CMK (cell line): ENCODE measurements at regions not wholly inside any gene's neighbourhood (a gene's known extent, or its start where the extent isn't known, plus 50 kb on each side); places are given as distances from the start of the nearest gene placed in this dataset.
"Not testable (repeated sequence)": the region's sequence is repeated elsewhere in the genome, so short reads cannot be mapped to it uniquely, and the experiment has no call there.

Experiments
- DNase-seq: peaks from one replicate; pipeline ENCODE4 v3.0.0-alpha.2; 2010; ENCODE audit warnings: low read depth

DNA sequence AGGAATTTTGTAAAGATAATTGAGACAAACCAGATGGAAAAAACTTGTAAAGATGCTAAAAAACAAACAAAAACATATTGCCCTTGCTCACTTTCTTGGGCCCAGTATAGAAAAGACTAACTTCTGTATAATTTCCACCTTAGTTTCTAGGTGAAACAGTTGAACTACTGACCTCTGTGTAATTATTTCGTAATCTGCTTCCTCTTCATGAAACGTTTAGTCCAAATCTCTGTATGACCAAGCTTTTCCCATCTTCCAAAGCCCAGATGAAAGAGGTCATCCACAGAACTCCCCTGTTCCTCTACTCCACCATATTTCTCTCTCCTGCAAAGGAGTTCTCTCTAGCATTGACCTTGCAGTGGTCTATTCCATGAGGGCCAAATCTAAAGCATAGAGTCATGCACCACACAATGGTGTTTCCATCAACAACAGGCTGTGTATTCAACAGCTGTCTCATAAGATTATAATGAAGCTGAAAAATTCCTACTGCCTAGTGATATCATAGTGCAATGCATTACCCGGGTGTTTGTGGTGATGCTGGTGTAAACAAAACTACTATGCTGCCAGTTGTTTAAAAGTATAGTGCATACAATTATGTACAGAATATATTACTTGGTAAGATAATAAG is 647.6 kb downstream of the TNS3 start:
- DNase-seq, result no peak

DNA sequence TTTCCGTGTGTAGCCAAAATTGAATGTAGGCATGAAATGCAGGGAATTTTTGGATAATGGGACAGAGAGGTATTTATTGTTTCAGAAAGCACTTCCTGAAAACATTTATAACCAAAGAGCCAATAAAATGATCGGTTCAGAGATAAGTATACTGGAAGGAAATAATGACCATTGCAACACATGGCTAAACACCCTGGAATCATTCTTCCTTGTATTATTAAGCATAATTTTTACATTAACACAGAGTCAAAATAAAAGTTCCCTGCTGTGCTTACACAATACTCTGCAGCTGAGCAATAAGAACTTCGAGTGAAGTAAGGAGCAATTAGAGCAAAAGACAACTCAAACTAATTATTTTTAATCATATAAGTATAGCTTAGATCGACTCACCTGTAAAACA is 648.3 kb downstream of the TNS3 start:
- DNase-seq, result no peak

DNA sequence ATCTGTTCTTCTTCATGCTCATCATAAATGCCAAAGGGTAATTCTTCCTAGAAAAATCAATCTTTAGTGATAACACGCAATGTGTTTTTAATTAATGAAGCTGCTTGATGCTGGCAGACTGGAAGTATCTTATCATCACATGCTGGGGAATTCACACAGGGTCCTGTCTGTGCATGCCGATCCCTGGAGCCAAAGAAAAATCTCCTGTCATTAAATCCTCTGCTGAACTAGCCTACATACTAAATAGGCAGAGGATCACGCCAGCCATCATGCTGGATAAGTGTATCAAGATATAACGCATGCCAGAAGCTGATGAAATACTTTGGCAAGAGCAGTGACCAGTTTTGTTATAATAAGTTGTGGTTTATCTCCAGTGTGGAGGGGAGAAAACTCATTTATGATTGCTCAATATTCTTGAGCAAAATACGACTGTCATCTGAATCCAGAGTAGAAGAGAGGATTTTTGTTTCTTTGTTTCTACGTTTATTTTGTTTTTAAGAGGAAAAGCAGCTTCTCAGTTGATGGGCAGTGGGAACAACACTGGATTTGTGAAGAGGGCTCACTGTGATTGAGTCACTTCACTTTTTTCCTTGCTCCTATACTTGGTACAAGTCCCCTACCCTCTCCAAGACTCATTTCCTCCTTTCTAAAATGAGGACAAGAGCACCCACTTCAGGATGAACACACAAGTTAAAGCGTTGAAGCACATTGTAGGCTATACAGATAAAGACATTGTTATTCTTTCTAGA is 649.1 kb downstream of the TNS3 start:
- DNase-seq, result no peak

DNA sequence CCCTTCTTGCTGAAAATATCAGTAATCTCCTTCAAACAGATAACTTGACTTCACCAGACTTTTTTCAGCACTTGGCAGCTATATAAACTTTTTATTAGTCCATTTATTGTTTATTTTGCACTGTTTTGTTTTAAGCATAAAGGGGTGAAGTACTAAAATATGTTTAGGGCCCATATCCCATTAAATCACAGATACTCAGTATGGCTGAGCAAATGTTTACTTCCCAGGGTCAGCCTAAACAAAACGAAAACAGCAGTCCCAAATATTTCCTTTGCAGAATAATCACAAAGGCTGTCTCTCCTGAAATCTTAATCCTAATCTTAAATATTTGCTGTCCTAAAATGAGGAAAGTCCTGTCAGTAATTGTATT is 649.6 kb downstream of the TNS3 start:
- no peak for DNase-seq

DNA sequence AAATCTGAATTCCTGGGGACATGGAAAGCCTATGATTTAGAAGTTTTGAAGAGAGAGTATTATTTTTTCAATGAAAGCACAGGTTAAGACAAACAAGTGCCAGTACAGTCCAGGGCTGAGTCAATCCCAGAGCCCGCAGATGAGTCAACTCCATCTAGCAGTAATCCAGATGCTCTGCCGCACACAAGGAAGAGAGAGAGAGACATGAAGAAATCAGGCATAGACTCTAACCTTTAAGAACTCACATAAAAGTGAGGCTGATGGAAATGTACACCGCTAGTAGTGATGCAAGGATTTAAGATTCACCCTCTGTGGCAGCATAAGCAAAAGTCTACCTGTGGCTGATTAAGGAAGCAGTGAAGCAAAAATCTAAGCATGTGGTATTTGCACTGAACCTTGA is 651.5 kb downstream of the TNS3 start:
- DNase-seq, result no peak

DNA sequence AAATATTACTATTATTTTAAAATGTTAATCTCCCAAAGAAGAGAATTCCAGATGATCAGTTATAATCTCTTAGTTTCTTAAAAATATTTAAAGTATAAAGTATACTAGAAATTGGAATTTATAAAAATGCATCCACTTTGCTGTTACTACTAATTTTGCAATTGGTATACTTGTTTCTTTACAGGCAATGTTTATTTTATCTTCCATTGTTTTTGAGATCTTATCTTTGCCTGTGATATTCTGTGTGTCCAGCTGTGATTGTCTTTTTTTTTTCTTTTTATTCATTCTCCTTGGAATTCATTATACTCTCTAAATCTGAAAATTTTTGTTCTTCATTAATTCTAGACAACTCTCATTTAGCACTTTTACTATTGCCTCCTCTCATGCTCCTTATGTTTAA is 652.6 kb downstream of the TNS3 start:
- no peak for DNase-seq

DNA sequence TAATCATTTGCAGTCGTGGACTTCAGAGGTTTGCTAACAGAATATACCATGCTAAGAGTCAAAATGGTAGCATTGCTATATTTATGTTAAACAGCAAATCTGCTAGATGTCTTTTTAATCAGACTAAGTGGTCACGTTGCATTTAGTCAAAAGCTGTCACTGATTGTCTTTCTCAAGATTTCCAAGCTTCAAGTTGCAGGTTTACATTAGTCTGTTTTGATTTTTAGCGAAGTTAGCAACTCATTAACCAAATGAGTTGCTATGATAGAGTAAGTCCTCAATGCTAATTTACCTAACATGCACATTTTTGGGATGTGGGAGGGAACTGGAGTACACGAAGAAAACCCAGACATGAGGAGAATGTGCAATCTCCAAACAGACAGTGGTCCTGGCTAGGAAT is 653.2 kb downstream of the TNS3 start:
- DNase-seq, result no peak

DNA sequence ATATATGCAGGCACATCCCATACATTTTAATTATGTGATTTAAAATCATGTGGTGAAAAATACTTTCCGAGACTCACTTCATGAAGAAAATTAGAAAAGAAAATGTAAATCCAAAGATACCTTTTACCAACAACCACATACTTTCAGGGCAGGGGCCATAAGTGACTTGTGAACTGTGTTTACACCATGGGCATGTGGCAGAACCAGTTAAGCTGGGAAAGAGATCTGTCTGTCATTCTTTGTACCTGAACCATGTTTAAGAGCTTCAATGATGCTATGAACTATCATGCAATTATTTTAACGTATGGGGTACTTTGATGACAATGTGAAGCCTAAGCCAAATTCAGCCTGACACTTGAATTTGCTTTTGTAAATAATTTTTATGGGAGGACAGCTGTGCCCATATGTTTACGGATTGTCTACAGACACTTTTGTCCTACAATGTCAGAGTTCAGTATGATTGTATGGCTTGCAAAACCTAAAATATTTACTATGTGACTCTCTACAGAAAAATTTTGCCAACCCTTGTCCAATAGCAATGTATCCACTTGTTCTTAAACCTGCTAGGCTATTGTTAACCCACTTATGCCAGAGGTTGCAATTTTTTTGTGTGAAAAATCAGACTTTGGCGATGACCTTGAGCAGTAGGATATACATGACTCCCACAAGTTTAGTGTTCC is 654.6 kb downstream of the TNS3 start:
- DNase-seq, result no peak

DNA sequence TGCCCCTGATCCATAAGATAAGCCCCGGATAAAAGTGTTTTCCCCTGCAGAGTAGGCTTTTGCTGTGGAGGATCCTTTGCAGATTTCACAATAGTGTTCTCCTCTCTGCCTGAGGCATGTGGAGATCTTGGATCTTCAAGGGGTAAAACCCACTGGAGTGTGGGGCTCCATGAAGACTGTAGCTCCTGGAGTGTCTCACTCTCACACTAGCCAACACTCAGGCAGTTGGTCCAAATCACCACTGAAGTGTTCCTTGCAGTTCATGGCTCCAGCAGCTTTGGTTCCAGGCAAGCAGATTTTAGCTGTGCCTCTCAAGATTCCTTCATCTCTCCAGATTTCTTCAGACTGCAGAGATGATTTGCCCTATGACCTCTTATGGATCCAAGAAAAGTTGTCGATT is 665.3 kb downstream of the TNS3 start:
- DNase-seq, result no peak

DNA sequence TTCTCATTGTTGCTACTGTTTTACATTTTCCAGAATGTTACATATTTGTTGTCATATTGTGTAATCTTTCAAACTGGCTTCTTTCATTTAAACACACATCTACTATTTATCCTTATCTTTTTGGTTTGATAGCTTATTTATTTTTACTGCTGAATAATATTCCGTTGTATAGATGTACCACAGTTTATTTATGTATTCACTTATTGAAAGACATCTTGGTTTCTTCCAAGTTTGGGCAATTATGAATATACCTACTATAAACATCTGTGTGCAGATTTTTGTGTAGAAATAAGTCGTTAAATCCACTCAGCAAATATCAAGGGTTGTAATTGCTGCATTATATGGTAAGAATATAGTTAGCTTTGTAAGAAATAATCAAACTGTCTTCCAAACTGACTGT is 669.2 kb downstream of the TNS3 start:
- DNase-seq, result no peak

DNA sequence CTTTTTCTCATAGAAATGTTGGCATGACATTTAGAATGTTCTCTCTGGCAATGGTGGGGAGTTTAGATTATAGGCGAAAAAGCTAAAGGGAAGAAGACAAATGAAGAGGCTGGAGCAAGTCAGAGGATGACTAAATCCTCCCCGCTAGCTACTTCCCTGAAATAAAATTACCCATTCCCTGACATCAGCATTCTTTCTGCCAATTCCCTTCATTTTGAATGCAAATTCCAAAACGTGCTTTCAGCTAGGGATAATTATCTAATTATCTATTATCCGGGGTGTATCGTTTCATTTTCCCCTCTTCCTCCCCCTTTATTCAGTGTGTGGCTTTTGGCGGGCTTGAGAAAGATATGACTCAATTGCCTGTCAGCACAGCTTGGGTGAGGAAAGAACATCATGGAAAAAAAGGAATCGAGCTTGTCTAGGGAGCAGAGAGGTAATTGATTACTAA is 672.3 kb downstream of the TNS3 start:
- DNase-seq, result no peak

DNA sequence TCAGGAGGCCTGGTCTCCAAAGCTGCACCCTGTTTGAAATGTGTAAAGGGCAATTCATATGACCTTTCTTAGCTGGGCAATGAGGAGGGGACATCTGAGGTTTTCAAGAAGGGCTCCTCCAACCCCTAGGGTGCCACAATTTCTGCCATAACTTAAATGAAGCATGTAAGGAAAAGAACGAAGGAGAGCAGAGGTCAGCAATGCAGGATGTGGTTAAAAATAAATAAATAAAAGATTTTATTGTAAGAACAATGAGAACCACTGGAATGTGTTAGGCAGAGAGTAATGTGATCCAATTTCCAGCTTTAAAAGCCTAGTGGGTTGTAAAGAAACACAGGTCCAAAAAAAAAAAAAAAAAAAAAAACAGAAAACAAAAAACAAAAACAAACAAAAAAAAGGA is 673.1 kb downstream of the TNS3 start:
- DNase-seq, result no peak

DNA sequence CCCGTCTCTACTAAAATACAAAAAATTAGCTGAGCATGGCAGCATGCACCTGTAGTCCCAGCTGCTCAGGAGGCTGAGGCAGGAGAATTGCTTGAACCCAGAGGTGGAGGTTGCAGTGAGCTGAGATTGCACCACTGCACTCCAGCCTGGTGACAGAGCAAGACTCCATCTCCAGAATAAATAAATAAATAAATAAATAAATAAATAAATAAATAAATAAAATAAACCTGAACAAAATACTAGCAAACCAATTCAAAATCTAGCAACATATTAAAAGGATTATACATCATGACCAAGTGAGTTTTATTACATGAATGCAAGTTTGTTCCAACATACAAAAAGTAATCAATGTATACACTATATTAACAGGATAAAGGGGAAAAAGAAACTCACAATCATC is 677.4 kb downstream of the TNS3 start:
- not testable (repeated sequence) for DNase-seq

DNA sequence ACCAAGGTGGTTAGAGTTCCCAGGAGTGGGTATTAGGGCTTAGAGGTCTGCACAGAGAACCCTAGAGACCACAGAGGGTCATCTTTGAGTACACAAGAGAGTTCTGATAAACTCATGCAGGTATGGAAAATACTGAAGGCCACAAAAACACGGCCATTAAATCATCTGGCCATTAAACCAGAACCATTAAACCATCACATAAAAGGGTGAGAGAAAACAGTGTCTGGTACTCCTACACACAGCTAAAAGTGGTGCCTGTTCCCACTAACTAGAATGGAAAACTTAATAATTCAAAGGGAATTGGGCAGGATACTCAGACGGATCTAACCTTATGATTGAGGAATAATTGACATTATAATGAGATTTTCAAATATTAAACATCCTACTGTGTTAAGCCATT is 679.4 kb downstream of the TNS3 start:
- no peak for DNase-seq

DNA sequence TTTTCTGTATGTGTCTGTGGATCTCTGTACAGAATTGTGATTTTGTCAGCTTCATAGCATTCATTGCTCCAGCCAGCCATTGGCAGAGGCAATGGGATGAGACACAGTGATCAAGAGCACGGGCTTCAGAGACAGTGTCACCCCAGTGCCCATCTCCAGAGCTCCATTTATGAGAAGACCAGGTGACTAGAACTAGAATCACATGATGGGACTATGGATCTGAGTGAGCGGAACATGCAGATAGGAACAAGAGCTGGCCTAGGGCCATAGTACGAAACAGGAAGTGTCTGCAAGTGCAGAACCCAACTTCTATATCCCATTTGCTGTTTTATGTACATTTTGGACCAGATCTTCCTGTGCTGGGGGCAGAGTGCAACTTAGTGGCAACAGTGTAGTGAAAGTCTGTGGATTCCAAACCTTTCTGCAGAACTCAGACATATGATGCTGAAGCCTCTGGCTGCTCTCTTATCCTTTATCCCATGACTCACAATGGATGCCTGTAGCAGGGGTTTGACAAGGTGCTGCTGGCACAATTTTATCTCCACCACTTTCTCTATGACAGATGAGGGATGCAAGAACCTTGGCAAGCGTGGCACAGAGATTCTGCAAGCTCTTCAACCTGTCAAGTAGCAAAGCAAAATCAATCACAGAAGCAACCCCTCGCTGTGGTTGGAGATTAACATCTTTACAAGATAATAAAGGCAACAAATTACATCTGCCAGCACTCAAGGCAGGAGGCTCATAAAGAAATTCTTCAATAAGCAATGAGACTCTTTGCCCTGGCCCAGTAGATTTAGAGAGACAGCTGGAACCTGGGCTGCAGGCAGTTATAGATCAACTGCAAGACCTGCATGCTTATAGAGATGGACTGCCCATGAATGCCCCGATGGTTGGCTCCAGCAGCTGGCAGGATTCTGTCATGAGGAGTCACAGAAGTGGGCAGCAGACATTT is 681.3 kb downstream of the TNS3 start:
- no peak for DNase-seq

DNA sequence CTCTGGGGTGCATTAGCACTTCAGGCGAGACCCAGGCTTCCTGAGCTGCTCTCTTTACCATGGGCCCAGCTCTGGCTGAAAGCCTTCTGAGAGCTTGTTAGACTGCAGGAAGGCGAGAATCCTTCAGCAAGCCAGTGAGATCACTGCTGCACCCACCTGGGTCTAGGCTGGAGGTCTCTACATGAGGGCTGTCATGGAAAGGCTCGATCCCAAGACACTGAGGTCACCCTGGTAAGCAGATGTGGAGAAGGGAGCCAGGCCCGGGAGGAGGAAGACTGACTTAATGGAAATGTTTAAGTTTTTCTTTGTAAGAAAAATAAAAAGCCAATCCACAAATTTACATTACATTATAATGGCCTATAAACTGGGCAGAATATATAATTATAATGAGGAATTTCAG is 684.5 kb downstream of the TNS3 start:
- no peak for DNase-seq

DNA sequence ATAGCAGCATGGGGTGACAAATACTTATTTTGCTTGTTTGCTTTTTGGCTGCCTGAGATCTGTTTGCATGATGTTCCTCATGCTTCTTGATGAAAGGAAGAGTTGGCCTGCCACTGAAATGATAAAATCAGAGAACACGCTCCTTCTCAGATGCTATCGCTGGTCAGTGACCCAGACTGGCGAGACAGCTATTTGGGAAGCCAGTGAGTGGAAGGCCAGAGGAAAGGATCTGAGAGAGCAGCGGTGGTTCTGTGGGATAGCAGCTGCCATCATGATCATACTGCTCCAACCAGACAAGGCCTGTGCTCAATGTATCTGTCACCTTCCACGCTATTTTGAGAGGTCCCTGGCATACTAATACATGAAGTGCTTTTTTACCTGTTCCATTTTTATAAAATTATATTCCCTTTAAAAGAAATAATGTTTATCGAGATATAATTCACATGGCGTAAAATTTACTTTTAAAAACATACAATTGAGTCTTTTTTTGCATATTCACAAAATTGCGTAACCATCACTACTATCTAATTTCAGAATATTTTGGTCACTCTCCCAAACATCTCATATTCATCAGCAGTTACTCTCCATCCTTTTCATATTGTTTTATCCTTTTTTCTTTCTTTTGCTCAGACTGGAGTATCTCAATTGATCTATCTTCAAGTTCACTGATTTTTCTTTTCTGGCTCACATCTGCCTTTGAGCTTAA is 695.1 kb downstream of the TNS3 start:
- no peak for DNase-seq

DNA sequence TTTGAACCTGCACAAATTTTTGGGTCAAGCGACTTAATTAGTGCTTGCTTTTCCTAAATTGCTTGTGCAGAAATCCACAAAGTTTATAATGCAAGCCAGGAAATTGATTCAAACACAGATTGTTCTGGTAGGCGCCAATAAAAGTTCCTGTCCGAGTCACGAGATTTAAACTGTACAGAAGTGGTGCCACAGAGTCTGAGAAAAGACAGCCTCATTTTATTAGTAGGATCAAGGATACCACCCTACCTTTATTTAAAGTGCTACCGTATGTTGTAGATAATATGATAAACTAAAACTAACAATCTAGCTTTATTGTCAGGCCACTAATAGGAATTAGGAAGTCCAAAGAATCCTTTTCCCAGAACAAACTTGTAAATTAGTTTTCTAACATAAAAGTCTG is 696.7 kb downstream of the TNS3 start:
- DNase-seq, result no peak

DNA sequence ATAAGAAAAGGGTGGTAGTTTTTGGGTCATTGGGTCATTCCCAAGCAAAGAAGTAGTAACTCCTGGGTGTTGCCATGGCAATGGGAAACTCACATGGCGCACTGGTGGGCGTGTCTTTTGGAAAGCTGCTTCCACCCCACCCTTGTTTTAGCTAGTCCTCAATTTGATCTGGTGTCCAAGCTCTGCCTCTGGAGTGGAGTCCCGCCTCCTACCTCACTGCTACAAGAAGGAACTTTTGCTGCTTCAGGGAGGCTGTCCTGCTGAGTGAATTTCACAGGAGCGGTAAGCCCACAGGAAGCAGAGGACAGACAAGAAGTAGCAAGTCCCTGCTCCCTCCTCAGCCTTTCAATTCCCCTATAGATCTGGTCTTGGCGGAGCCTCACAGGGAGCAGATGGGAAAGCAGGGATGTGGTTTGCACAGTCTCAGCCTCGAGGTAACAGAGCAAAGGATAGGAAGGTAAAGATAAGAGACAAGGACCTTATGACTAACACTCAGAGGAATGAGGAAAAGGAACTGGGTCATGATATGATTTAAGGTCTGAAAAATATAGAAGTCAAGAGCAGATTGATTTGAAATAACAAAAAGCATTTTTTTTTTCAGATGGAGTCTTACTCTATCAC is 700.3 kb downstream of the TNS3 start:
- DNase-seq, result no peak

DNA sequence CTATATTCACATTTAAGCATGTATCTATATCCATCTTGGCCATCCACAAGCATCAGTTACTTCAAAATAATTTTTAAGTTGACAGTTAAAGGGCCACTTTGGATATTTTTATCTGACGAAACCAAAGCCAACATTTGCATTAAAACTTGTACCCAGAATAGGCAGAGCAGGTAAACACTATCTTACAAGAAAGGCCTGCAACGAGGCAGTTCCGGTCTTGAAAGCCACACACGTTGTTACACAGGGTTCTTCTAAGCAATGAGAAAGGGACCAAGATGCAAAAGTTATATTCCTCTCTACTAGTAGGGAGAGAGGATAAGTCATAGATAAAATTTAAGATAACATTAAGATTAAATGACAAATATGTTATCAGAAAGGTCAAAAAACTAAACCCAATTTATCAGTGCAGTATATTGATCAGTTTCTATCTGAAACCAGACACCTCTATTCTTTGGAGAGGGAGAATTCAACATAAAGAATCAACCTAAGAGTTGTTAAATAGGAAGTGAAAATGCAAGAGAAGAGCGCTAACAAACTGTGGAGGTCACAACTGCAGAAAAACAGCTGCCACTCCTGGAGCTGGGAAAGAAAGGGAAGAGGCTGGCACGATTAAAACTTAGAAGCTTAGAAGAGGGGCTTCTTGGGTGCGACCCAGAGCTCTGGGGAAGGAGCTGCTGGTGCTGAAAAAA is 701.3 kb downstream of the TNS3 start:
- no peak for DNase-seq

DNA sequence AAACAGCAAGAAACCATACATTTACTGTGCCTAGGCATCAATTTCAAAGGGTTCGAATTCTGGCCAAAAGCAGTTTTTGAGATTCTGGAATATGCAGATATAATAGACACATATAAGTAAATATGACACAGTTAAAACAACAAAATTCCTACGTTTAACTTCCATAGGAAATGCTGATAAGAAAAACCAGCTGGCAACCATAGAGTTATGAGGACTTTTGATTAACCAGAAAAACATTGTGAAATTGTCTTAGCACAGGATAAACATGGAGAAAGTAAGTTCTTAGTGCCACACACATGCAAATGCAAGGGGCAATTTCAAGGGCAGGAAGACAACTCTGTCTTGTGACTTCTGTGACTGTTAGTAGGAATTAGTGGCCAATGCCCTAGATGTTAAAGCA is 702.1 kb downstream of the TNS3 start:
- DNase-seq, result no peak
